DMS53 treated with DMSO at 0.1 percent for 48 hours (cell line): ENCODE measurements at regions not wholly inside any gene's neighbourhood (a gene's known extent, or its start where the extent isn't known, plus 50 kb on each side); places are given as distances from the start of the nearest gene placed in this dataset.
"Not testable (repeated sequence)": the region's sequence is repeated elsewhere in the genome, so short reads cannot be mapped to it uniquely, and the experiment has no call there.

Source experiments
- DNase-seq: peaks from one replicate; lab custom pipeline; 2025; ENCODE audit not compliant: unreplicated experiment; lab: John Stamatoyannopoulos, UW

GRCh38 chr6:113017353-113017752, 670.2 kb downstream of the RFPL4B start:
- DNase-seq = no peak

DNA sequence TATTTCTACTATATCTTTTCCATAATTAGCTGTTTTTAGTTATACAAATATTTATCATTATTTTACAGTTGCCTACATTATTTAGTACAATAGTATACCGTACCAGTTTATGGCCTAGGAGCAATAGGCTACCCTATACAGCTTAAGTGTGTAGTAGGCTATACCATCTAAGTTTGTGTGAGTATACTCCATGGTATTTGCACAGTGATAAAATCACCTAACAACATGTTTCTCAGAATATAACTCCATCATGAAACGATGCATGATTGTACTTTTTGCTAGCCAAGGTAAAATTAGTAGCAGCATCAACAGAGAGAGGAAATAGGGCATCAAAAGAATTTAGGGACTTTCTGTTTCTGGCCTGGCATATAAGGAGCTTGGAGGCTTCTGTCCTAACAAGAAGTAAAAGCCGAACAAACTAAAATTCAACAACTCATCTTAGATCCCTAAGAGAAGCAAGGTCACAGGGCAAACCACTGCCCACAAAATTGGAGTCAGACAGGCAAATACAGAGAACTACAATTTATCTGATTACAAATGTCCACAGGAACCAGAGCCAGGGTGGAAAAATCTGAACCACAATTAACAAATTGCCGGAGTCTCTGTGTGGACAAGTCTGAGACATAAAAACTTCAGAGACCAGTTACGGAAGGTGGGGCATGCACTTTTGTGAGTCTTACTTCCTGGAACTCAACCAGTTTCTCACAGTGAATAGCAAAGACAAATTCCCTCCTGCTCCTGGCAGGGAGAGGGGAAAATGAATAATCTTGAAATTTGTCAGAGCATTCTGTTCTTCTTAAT, 671.4 kb downstream of the RFPL4B start:
- DNase-seq = no peak

DNA sequence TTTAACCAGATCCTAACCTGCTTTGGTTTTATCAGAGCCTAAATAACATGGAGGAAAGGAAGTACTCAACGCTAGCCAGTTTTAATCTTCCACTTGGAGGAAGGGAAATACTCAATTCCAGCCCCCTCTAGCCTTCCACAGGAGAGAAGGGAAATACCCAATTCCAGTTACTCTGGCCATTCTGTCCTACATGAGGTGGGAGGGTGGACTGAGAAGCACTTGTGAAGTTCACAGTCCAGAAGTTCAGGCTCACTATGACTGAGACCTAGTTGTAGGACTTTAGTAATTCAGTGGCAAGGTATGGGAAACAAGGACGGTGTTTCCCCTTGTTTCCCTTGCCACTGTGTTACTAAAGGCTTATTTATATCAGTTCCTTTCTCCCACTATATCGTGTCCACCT, 672.0 kb downstream of the RFPL4B start:
- no peak for DNase-seq

DNA sequence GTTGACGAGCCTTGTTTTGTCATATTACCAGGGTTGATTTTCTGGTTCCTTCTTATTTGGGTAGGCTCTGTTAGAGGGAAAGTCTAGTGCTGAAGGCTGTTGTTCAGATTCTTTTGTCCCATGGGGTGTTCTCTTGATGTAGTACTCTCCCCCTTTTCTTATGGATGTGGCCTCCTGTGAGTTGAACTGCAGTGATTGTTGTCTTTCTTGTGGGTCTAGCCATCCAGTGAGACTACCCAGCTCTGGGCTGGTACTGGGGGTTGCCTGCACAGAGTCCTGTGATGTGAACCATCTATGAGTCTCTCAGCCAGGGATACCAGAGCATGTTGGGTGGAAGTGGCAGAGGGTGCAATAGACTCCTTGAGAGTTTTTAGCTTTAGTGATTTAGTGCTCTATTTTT, 680.6 kb downstream of the RFPL4B start:
- no peak for DNase-seq

DNA sequence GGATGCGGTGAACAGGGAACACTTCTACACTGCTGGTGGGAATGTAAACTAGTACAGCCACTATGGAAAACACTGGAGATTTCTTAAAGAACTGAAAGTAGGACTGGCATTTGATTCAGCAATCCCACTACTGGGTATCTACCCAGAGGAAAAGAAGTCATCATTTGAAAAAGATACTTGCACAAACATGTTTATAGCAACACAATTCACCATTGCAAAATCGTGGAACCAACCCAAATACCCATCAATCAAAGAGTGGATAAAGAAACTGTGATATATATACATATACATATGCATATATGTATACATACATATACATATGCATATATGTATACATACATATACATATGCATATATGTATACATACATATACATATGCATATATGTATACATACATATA, 682.0 kb downstream of the RFPL4B start:
- not testable (repeated sequence) for DNase-seq

- no peak for DNase-seq
Measured at GRCh38 chr6:113031591-113032238, 684.6 kb downstream of the RFPL4B start.

GRCh38 chr6:113039005-113039404, 691.9 kb downstream of the RFPL4B start:
- DNase-seq = no peak

- no peak for DNase-seq
Measured at GRCh38 chr6:113047148-113047547, 700.0 kb downstream of the RFPL4B start.

- no peak for DNase-seq
Measured at GRCh38 chr6:113047932-113048331, 700.8 kb downstream of the RFPL4B start.

DNA sequence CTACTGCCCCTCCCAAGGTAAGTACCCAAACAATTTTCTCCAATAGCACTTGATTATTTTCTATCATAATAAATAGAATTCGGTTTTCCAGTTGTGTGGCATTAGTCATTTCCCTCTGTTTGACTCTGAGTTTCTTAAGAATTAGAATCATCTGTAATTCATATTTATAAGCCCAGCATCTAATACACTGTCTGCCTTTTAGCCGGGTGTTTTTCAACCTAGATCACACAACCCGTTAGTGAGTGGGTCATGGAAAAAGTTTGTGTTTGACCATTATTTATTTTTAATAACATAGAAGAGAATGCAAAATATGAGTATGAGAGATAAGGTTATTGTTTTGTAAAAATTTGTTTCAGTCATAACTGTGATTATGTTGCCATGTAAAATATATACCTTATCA, 701.6 kb downstream of the RFPL4B start:
- DNase-seq = no peak

GRCh38 chr6:113049190-113049589, 702.1 kb downstream of the RFPL4B start:
- DNase-seq = no peak

- DNase-seq = peak; percentile 37
Measured at GRCh38 chr6:113050010-113050858, 703.1 kb downstream of the RFPL4B start.

DNA sequence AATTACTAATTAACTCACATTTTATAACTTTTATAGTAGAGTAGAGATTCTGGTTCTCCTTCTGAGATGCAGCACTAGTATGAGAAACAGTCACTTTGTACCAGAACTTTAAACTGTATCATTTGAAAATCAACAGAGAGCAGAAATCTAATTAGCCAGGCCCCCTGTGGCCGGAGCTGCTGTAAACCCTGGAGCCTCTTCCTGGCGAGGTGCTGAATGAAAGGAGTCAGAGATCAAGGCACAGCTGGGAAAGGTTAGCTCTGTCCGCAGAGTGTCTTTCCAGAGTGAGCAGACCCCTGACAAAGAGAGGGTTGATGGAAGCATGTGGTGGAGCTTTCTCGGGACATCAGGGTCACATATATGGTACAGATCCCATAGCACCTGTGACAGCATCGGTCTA, 703.8 kb downstream of the RFPL4B start:
- DNase-seq = no peak

GRCh38 chr6:113052506-113052905, 705.4 kb downstream of the RFPL4B start:
- DNase-seq = no peak

GRCh38 chr6:113055061-113055460, 707.9 kb downstream of the RFPL4B start:
- no peak for DNase-seq

- DNase-seq = no peak
Measured at GRCh38 chr6:113055998-113056397, 708.9 kb downstream of the RFPL4B start.

DNA sequence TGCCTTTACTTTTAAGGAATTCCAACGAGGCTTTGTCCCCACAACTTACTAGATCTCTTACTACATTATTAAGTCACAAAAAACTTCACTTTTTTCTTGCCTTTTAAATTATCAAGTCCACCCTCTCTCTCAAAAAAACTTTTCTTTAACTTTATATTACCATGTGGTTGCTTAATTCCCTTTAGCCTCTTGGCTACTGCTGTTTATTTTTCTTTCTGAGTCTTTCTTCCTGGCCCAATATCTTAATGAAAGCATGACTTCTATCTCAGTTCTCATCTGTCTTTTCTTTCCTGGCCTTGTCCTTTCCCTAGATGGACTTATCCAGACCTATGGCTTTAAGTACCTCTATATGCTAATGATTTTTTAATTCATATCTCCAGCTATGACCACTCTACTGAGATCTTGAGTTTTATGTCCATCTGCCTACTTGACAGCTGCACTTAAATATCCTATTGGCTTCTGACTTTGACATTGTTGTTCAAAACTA, 710.5 kb downstream of the RFPL4B start:
- DNase-seq = no peak

DNA sequence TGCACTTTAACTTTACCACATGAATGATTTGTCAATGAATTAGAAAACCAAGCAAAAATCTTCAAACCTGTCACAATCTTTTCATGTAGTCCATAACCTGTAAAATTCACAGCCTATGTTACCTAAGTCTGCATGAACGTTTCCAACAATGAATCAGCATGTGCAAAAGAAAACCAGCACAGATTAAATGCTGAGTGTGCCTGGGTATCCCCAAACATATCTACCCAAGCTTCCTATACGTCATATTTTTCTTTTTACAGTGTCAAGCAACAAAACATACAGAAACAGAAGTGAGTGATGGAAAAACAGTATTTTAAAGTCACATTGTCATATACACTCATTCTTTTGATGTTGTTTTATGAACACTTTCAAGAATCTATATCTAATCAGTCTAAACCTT, 713.5 kb downstream of the RFPL4B start:
- no peak for DNase-seq

DNA sequence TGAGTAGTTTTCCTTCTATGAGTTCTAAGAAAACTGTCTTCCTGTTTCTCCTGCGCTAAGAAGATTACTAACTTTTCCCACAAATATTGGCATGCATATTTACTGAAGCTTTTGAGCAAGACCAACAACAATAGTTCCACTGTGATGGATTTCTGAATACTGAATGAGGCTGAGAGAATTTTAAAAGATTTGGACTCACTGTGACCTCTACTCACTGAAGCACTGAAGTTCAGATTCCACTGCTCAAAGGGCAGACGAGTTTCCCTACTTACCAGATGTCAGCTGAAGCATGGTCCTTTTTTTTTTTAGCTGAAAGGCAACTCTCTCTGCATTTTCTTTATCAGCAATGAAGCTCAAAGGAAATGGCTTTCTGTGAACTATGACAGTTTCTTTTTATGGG, 718.5 kb downstream of the RFPL4B start:
- no peak for DNase-seq

- no peak for DNase-seq
Measured at GRCh38 chr6:113067612-113068275, 720.6 kb downstream of the RFPL4B start.

- no peak for DNase-seq
Measured at GRCh38 chr6:113068570-113068969, 721.4 kb downstream of the RFPL4B start.
